Glutamatergic neuron (in vitro differentiated cells): ENCODE measurements at regions not wholly inside any gene's neighbourhood (a gene's known extent, or its start where the extent isn't known, plus 50 kb on each side); places are given as distances from the start of the nearest gene placed in this dataset.
A peak's percentile ranks its signal among the peaks of the same experiment; 100 is the strongest.
"Not testable (repeated sequence)": the region's sequence is repeated elsewhere in the genome, so short reads cannot be mapped to it uniquely, and the experiment has no call there.

ENCODE experiments used
- DNase-seq: peaks from one replicate; pipeline ENCODE4 v3.0.0; 2022
- H3K27ac Mint-ChIP-seq: one replicate; pipeline ENCODE4 v1.8.0; 2020; ENCODE audit warnings: mild to moderate bottlenecking, mixed read lengths, inconsistent platforms; ENCODE audit not compliant: unreplicated experiment
- H3K27me3 Mint-ChIP-seq: one replicate; pipeline ENCODE4 v1.8.0; 2020; ENCODE audit warnings: mild to moderate bottlenecking, moderate library complexity, mixed read lengths, inconsistent platforms; ENCODE audit not compliant: unreplicated experiment
- H3K36me3 Mint-ChIP-seq: one replicate; pipeline ENCODE4 v1.8.0; 2020; ENCODE audit warnings: mild to moderate bottlenecking, mixed read lengths, inconsistent platforms; ENCODE audit not compliant: unreplicated experiment
- H3K4me1 Mint-ChIP-seq: one replicate; pipeline ENCODE4 v1.8.0; 2020; ENCODE audit warnings: mild to moderate bottlenecking, low read depth, mixed read lengths, inconsistent platforms; ENCODE audit not compliant: unreplicated experiment
- H3K4me3 Mint-ChIP-seq: one replicate; pipeline ENCODE4 v1.8.0; 2020; ENCODE audit warnings: mild to moderate bottlenecking, mixed read lengths, inconsistent platforms; ENCODE audit not compliant: unreplicated experiment
- H3K9me3 Mint-ChIP-seq: one replicate; pipeline ENCODE4 v1.8.0; 2020; ENCODE audit warnings: mild to moderate bottlenecking, moderate library complexity, mixed read lengths, inconsistent platforms; ENCODE audit not compliant: unreplicated experiment

DNA sequence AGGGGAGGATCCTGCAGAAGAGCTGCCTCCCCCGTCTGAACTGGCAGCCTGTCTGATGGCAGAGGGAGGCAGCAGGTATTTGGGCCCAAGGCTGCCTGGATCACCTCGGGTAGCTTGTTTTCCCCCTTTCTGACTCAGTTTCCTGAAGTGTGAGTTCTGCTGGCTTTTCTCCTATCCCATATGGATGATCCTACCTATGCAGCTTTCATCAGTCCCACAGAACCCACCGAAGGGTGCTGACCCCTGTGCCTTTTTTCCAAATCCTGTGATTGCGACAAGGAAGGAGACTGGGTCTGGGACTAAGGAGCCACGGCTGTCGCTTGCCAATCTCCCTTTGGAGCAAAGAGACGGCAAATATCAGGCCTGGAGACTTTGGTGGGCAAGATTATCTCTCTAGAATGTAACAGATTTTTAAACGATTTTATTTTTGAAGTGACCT lies 208.7 kb downstream of the BANP start:
- Mint-ChIP-seq H3K4me1 (peaks cover 13% of the 10 kb centered on the region), H3K36me3 (peaks cover 15% of the 10 kb centered on the region), H3K27ac (peak overlapping the region; percentile 52)
- not testable (repeated sequence) for H3K4me3 Mint-ChIP-seq, DNase-seq, H3K27me3 Mint-ChIP-seq, H3K9me3 Mint-ChIP-seq

GRCh38 chr16:88161191-88161590 lies 210.0 kb downstream of the BANP start:
- not testable (repeated sequence) for DNase-seq, H3K9me3 Mint-ChIP-seq, H3K4me3 Mint-ChIP-seq, H3K27ac Mint-ChIP-seq, H3K36me3 Mint-ChIP-seq, H3K27me3 Mint-ChIP-seq
- H3K4me1 Mint-ChIP-seq = peaks cover 13% of the 10 kb centered on the region

DNA sequence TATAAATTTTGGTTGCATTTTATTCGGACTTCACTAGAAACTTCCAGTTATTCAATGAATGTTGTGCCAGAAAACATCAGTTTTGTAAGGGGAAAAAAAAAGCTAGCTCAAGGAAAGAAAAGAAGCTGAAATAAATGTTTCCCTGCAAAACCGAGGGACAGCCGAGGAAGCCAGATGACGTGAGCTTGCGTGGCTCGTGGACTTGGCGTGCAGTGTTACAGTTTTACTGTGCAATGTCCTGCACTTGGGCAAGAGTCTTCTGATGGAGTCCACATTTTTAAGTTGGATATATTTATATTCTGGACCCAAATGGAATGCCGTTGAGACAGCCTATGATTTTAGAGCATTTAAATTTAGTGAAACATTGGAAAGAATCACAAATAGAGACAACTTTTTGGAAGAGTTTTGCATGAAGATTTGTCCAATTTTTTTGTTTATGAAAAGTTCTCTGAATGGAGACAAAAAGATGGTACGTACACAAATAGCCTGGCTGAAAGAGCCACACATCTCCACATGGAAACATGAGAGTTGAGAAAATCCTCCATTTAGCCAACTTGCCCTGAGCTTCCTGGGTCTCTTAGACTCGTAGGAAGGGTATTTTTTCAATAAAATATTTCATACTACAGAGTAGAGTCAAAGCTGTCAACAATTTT lies 210.5 kb downstream of the BANP start:
- H3K27ac Mint-ChIP-seq, H3K9me3 Mint-ChIP-seq, H3K27me3 Mint-ChIP-seq, H3K36me3 Mint-ChIP-seq, H3K4me3 Mint-ChIP-seq, DNase-seq: not testable (repeated sequence)
- peaks cover 13% of the 10 kb centered on the region for H3K4me1 Mint-ChIP-seq

- peaks cover 15% of the 10 kb centered on the region for H3K4me1 Mint-ChIP-seq
- not testable (repeated sequence) for H3K36me3 Mint-ChIP-seq, H3K27ac Mint-ChIP-seq, H3K9me3 Mint-ChIP-seq, DNase-seq, H3K27me3 Mint-ChIP-seq, H3K4me3 Mint-ChIP-seq
Measured at GRCh38 chr16:88162778-88163177, 211.5 kb downstream of the BANP start.

- not testable (repeated sequence) for H3K36me3 Mint-ChIP-seq, H3K27ac Mint-ChIP-seq, H3K9me3 Mint-ChIP-seq, DNase-seq, H3K27me3 Mint-ChIP-seq, H3K4me3 Mint-ChIP-seq
- peaks cover 10% of the 10 kb centered on the region for H3K4me1 Mint-ChIP-seq
Measured at GRCh38 chr16:88164196-88165039, 213.2 kb downstream of the BANP start.

DNA sequence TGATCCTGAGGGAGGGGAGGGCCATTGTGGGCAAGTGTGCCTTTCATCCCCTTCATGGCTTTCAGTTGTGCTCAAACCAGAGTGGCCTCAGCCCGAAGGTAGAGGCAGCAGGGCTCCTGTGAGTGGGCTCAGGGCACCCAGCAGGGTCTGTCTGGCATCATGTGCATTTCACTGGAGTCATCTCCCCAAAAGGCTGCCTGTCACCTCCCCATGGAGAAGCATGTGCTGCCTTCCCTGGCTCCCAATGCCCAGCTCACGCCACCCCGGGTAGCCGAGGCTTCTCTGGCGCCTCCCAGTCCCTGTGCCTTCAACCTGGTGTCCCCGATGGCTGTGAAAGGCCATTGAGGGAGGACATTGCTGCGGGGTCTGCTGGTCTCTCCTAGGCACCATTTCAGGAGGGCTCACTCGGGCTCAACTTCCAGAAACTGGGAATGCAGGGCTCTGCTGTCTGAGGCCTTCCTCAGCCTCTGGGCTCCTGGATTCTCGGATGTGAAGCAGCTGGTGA lies 213.9 kb downstream of the BANP start:
- DNase-seq, H3K9me3 Mint-ChIP-seq, H3K27ac Mint-ChIP-seq, H3K27me3 Mint-ChIP-seq, H3K4me3 Mint-ChIP-seq, H3K4me1 Mint-ChIP-seq, H3K36me3 Mint-ChIP-seq: not testable (repeated sequence)

DNA sequence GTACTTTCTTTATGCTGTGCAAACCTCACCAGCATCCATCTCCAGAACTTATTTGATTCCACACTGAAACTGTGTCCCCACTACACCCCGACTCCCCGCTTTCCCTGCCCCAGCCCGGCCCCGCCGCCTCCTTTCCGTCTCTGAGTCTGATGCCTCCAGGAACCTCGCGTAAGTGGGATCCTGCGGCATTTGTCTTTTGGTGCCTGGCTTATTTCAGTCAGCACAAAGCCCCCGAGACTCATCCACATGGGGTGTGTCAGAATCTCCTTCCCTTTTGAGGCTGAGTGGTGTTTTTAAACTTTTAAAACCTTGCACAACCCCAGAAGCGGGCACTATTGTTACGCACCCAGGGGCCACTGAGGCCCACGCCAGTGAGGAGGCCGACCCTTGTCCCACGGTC lies 214.4 kb downstream of the BANP start:
- H3K4me1 Mint-ChIP-seq, H3K9me3 Mint-ChIP-seq, H3K27me3 Mint-ChIP-seq, H3K36me3 Mint-ChIP-seq, DNase-seq, H3K27ac Mint-ChIP-seq, H3K4me3 Mint-ChIP-seq: not testable (repeated sequence)

DNA sequence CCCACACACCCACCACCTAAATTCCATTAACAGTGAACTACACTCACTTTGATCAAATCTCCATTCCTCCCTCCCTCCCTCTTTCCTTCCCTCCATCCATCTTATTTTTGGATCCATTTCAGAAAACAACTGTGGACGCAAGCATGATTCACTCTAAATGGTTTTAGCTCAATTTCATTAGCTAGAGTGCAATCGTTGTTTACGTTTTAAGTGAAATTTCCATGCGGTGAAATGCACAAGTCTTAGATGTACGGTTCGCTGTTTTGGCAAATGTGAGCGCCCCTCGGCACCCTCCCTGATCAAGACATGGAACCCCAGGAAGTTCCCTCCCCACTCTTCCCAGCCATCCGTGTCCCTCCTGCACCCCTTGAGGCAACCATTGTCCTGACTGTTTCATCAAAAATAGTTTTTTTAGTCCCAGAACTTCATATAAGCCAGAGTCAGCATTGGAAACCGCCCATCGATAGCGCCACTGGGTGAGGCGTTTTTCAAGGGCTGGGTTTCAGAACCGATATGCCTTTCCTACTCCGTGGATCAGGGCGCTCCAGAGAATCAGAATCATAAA lies 215.1 kb downstream of the BANP start:
- not testable (repeated sequence) for H3K27me3 Mint-ChIP-seq, H3K9me3 Mint-ChIP-seq, DNase-seq, H3K36me3 Mint-ChIP-seq, H3K27ac Mint-ChIP-seq, H3K4me3 Mint-ChIP-seq, H3K4me1 Mint-ChIP-seq

- not testable (repeated sequence) for H3K4me3 Mint-ChIP-seq, H3K36me3 Mint-ChIP-seq, H3K27ac Mint-ChIP-seq, DNase-seq, H3K27me3 Mint-ChIP-seq, H3K4me1 Mint-ChIP-seq, H3K9me3 Mint-ChIP-seq
Measured at GRCh38 chr16:88167798-88168556, 214.8 kb upstream of the ZNF469 start.

GRCh38 chr16:88168557-88168949 lies 214.2 kb upstream of the ZNF469 start:
- not testable (repeated sequence) for H3K27me3 Mint-ChIP-seq, DNase-seq, H3K4me3 Mint-ChIP-seq, H3K27ac Mint-ChIP-seq, H3K36me3 Mint-ChIP-seq, H3K4me1 Mint-ChIP-seq, H3K9me3 Mint-ChIP-seq

- not testable (repeated sequence) for DNase-seq, H3K4me3 Mint-ChIP-seq, H3K4me1 Mint-ChIP-seq
Measured at GRCh38 chr16:88169136-88169830, 213.5 kb upstream of the ZNF469 start.

More at GRCh38 chr16:88169136-88169830, 213.5 kb upstream of the ZNF469 start:
- not testable (repeated sequence) for H3K27ac Mint-ChIP-seq, H3K9me3 Mint-ChIP-seq, H3K36me3 Mint-ChIP-seq, H3K27me3 Mint-ChIP-seq
